SKM-1 (cell line): ENCODE measurements at regions not wholly inside any gene's neighbourhood (a gene's known extent, or its start where the extent isn't known, plus 50 kb on each side); places are given as distances from the start of the nearest gene placed in this dataset.

ENCODE experiments used
- DNase-seq: peaks from one replicate; lab custom pipeline; 2025; ENCODE audit not compliant: unreplicated experiment; lab: John Stamatoyannopoulos, UW

GRCh38 chr2:188199716-188200128 is 92.0 kb upstream of the GULP1 start:
- DNase-seq: no peak

GRCh38 chr2:188201639-188202038 is 90.0 kb upstream of the GULP1 start:
- no peak for DNase-seq

- no peak for DNase-seq
These were observed 88.9 kb upstream of the GULP1 start for GRCh38 chr2:188202777-188203176.

- DNase-seq: no peak
These were observed 87.9 kb upstream of the GULP1 start for GRCh38 chr2:188203776-188204175.

GRCh38 chr2:188204824-188205223 is 86.8 kb upstream of the GULP1 start:
- DNase-seq: no peak

GRCh38 chr2:188207554-188207953 is 84.1 kb upstream of the GULP1 start:
- DNase-seq: no peak

- no peak for DNase-seq
These were observed 82.5 kb upstream of the GULP1 start for GRCh38 chr2:188209218-188209617.

GRCh38 chr2:188217264-188217663 is 74.4 kb upstream of the GULP1 start:
- no peak for DNase-seq

GRCh38 chr2:188219541-188219940 is 72.1 kb upstream of the GULP1 start:
- DNase-seq: no peak

GRCh38 chr2:188220535-188220934 is 71.1 kb upstream of the GULP1 start:
- DNase-seq: no peak

- no peak for DNase-seq
These were observed 64.0 kb upstream of the GULP1 start for GRCh38 chr2:188227713-188228112.

- DNase-seq: no peak
These were observed 56.3 kb upstream of the GULP1 start for GRCh38 chr2:188235364-188235763.

GRCh38 chr2:188238386-188238785 is 53.3 kb upstream of the GULP1 start:
- no peak for DNase-seq
